Astrocyte of the spinal cord (primary cell): ENCODE measurements at regions not wholly inside any gene's neighbourhood (a gene's known extent, or its start where the extent isn't known, plus 50 kb on each side); places are given as distances from the start of the nearest gene placed in this dataset.

Experiments
- DNase-seq: peaks from one replicate; pipeline ENCODE4 v3.0.0; 2011; ENCODE audit warnings: low read depth, low spot score
- H3K4me3 ChIP-seq: 2 replicates; pipeline ENCODE4 v1.5.1; 2011; ENCODE audit warnings: low read depth, mild to moderate bottlenecking, low read length, moderate library complexity
- CTCF ChIP-seq: IDR thresholded peaks from 2 replicates; pipeline ENCODE4 v1.5.1; 2012; ENCODE audit warnings: low read depth, mild to moderate bottlenecking, low read length, inconsistent platforms
- in situ Hi-C: cut with HindIII; loops from 2 replicates; pipeline ENCODE4 v1.10.0; 2017; ENCODE audit warnings: low sequenced_read_pairs

DNA sequence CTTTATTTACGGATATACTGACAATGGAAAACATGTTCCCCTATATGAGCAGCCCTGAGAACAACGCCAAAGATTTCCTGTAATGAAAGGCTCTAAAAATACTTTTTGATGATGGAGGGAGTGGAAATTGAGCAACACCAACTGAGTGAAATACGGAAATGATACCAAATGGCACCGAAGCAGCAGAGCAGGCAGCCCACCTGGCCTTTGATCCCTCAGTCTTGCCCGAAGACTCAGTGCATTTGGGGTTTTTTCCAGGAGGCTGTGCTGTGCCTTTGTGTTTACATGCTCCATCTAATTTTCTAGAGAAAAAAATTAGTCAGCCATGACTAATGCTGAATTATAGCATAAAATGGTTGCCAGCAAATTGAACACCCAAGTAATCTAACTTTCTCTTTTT, 169.9 kb upstream of the RBPJ start:
- TF ChIP-seq CTCF, result no peak
- H3K4me3 ChIP-seq, result no peak overlapping the region
- no peak for DNase-seq
- in situ Hi-C loops, result no loop called here

GRCh38 chr4:26151615-26152014, 169.2 kb upstream of the RBPJ start:
- in situ Hi-C loops, result no loop called here
- no peak for TF ChIP-seq CTCF
- H3K4me3 ChIP-seq, result no peak overlapping the region
- DNase-seq, result peak; percentile 43

- no peak for DNase-seq
- H3K4me3 ChIP-seq, result no peak overlapping the region
- in situ Hi-C loops, result no loop called here
- TF ChIP-seq CTCF, result no peak
Observed at GRCh38 chr4:26152056-26152455, 168.8 kb upstream of the RBPJ start.

- in situ Hi-C loops, result no loop called here
- no peak for TF ChIP-seq CTCF
- no peak for DNase-seq
- H3K4me3 ChIP-seq, result no peak overlapping the region
Observed at GRCh38 chr4:26157541-26157940, 163.3 kb upstream of the RBPJ start.

DNA sequence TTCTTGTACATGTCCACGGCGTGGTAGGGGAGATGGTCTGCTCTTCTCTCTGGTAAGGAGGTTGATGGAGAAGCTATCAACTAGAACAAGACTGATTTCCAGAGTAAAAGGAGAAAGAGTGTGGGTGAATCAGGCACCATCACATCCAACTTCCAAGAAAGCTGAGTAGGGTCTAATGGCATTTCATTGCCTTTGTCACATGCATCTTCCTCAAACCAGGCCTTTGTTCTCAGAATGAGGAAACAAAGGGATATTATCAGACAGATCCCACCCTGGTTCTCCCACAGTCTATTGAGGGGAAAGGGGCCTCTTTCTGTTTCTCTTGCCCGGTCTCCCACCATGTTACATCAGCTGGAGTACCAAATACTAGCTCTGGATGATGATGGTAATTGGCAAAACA, 160.2 kb upstream of the RBPJ start:
- in situ Hi-C loops, result no loop called here
- no peak for TF ChIP-seq CTCF
- H3K4me3 ChIP-seq, result no peak overlapping the region
- DNase-seq, result no peak

DNA sequence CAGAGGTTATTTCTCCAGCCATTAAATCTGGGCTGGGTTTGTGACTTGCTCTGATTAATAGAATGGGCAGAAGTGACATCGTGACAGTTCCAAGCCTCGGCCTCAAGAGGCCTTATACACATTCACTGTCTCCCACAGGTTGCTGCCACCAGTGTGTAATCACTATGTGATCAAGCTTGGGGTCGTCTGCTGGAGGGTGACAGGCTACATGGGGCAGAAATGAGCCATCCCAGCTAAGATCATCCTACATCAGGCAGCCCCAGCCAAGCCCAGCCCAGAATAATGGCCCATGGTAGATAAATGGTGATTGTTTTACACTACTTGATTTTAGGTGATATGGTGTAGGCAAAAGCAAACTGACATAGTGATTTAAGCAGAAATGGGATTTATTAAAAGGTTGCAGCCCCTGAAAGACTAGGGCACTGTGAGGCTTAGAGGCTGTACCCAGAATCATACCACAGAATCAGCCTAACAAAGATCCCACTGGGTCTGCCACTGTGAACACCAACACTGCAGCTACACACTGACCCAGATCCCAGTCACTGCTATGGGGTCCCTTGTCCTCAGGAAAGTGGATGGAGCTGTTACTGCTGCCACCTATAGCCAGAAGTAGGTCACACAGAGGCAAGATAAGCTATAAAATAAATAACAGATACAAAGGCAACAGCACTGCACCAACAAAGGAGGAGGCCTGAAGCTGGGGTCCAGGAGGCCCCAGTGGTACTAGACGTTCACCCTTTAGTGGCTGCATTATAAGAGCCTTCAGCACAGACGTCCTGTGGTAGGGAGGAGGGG, 159.6 kb upstream of the RBPJ start:
- no peak for DNase-seq
- TF ChIP-seq CTCF, result peak; percentile 15
- no peak overlapping the region for H3K4me3 ChIP-seq
- in situ Hi-C loops, result no loop called here
